HG02642 (cell line): ENCODE measurements at regions not wholly inside any gene's neighbourhood (a gene's known extent, or its start where the extent isn't known, plus 50 kb on each side); places are given as distances from the start of the nearest gene placed in this dataset.
"Not testable (repeated sequence)": the region's sequence is repeated elsewhere in the genome, so short reads cannot be mapped to it uniquely, and the experiment has no call there.

ENCODE experiments used
- ATAC-seq: cut with Tn5 transposase; IDR thresholded peaks from one replicate; pipeline ENCODE4 v1.9.1; 2021; ENCODE audit warnings: mild to moderate bottlenecking; ENCODE audit not compliant: unreplicated experiment, poor library complexity

- no peak for ATAC-seq
Measured at GRCh38 chr18:76721207-76721996, 101.0 kb upstream of the ZNF236 start.

DNA sequence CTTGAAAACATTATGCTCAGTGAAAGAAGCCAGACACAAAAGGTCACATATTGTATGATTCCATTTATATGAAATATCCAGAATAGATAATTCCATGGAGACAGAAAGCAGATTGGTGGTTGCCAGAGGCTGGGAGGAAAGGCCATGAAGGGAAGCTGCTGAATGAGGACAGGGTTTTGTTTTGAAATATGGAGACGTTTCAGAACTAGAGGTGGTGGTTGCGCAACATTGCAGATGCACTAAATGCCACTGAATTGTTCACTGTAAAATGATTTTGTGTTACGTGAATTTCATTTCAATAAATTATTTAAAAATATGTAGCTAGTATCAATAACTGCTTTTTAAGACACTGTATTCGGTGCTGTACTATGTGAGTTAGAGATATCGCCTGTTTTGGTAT, 101.7 kb upstream of the ZNF236 start:
- no peak for ATAC-seq

- ATAC-seq: no peak
Measured at GRCh38 chr18:76715012-76715610, 107.2 kb upstream of the ZNF236 start.

- ATAC-seq: no peak
Measured at GRCh38 chr18:76713432-76713831, 108.9 kb upstream of the ZNF236 start.

- ATAC-seq: no peak
Measured at GRCh38 chr18:76712511-76713140, 109.7 kb upstream of the ZNF236 start.

- no peak for ATAC-seq
Measured at GRCh38 chr18:76710646-76711520, 111.5 kb upstream of the ZNF236 start.

- peak; percentile 82 for ATAC-seq
Measured at GRCh38 chr18:76709659-76710645, 112.4 kb upstream of the ZNF236 start.

- no peak for ATAC-seq
Measured at GRCh38 chr18:76708722-76709353, 113.5 kb upstream of the ZNF236 start.

GRCh38 chr18:76708071-76708721, 114.2 kb upstream of the ZNF236 start:
- no peak for ATAC-seq

GRCh38 chr18:76707534-76707933, 114.8 kb upstream of the ZNF236 start:
- ATAC-seq: no peak

DNA sequence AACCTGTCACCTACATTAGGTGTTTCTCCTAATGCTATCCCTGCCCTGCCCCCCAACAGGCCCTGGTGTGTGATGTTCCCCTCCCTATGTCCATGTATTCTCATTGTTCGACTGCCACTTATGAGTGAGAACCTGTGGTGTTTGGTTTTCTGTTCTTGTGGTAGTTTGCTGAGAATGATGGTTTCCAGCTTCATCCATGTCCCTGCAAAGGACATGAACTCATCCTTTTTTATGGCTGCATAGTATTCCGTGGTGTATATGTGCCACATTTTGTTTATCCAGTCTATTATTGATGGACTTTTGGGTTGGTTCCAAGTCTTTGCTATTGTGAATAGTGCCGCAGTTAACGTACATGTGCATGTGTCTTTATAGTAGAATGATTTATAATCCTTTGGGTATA, 117.8 kb upstream of the ZNF236 start:
- ATAC-seq: not testable (repeated sequence)

DNA sequence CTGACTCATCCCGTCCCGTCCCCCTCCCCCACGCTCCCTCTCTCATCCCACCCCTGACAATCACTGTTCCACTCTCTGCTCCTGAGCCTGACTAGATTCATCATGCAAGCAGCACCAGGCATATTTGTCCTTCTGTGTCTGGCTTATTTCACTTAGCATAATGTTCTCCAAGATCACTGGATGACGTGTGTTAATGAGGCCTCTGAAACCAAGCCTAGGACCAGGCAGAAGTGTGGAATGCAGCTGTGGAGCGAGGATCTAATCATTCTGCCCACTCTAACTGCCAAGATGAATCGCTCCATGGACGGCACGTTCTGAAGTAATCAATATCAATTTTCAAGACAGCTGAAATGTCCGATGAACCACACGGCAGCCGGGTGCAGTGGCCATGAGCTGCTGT, 122.4 kb upstream of the ZNF236 start:
- ATAC-seq: no peak

- no peak for ATAC-seq
Measured at GRCh38 chr18:76697441-76697901, 124.9 kb upstream of the ZNF236 start.

GRCh38 chr18:76691800-76692199, 130.6 kb upstream of the ZNF236 start:
- ATAC-seq: no peak

GRCh38 chr18:76689646-76690264, 132.6 kb upstream of the ZNF236 start:
- ATAC-seq: no peak

DNA sequence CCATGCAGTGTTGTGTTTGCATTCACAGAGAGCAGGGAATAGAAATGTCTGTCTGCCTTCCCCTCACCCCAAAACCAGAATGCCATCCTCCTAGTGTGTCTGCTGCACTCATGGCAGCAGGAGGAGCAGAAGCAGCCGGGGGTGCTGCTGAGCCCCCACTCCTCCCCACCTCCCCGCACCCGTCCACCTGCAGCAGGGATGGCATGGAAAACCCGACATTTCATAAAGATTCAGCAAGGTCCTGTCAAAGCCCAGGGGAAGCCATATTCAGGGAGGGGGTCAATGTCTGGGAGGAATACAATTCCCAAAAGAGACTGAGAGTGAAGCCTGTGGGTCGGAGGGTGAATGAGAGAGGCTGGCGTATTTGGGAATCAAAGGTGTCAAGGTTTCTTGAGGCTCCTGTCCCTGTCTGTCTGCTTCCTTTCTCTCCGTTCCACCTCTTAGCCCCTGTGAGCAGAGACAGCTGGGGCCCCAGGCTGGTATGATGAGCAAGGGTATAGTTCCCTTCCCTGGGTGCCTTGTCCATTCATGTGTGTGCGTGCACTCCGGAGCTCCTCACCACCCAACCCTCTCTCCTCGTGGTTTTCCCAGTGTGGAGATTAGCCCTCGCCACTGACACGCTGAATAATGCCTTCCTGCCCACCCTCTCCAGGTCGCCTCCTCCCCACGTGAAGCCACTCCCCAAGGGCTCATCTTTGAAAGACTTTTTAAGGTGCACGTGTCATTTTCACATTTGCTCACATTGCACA, 133.5 kb upstream of the ZNF236 start:
- ATAC-seq: no peak

GRCh38 chr18:76687304-76687962, 134.9 kb upstream of the ZNF236 start:
- ATAC-seq: peak; percentile 15
